ENCODE measurements at regions not wholly inside any gene's neighbourhood (a gene's known extent, or its start where the extent isn't known, plus 50 kb on each side); places are given as distances from the start of the nearest gene placed in this dataset.
A peak's percentile ranks its signal among the peaks of the same experiment; 100 is the strongest.
"Not testable (repeated sequence)": the region's sequence is repeated elsewhere in the genome, so short reads cannot be mapped to it uniquely, and the experiment has no call there.

DNA sequence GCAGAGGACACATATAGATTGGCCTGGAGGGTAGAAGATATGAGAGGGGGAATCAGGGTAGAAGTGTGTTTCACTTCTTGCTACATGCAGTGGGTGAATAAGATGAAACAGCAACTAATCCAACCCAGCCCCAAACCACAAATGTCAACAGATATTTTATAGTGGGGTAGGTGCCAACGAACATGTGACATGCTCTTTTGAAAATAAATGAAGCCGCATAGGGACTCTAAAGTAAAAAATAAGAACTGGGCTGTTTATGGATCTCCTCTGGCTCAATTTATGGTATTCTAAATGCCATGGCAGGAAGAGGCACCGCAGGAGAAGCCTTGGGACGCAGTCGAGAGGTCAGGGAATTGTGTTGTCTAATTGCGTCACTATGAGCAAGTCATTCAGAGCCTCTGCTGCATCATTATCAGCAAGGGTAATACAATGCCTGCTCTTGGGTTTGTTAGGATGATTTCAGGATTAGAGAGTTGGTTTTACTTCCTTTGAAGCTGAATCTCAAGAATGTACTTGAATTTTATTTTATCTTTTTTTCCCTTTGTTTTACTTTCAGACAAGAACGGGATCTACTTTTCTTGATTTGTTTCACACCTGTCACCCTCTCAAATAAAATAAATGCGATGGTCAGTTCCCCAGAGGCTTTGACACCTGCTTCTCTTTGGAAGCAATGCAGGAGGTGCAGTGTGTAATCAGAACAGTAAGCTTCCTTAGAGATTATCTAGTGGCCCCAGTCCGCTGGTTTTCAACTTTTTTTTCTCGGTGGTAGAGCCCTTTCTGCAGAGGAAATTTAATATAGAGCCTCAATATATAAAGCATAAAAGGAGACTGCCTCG is 375.6 kb upstream of the CLINT1 start:
- Mint-ChIP-seq H3K9me3 (no peaks in the 10 kb centered on the region), H3K36me3 (ENCODE audit: insufficient read depth) (no peaks in the 10 kb centered on the region), H3K4me3 (no peak overlapping the region), H3K4me1 (ENCODE audit: low read depth) (peaks cover 4% of the 10 kb centered on the region), H3K27me3 (ENCODE audit: low read depth) (no peaks in the 10 kb centered on the region)
- ATAC-seq (peak in 1 of 2 donors; percentile 48), DNase-seq (no peak)

DNA sequence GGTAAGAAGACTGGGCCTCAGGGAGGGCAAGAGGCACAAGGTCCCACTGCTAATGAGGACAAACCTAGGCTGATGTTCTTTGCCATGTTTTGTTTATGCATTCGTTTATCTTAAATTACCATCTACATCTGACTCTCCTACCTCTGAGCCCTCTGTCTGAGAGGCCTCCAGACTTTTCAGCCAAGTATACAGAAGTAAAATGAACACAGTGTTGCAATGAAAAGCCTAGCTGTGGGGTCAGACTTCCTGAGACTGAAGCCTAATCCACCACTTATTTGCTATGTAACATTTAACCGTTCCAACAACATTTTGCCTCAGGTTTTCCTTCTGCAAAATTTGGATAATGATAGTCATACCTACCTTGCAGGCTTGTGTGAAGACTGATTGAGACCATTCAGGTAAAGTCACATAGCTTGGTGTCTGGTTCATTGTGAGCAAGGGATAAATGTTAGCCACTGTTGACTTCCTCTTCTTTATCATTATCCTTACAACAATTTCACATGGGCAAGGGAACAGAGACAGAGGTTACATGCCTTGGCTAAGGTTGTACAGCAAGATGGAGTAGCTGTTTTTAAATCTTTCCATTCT is 374.9 kb upstream of the CLINT1 start:
- Mint-ChIP-seq H3K4me1 (ENCODE audit: low read depth) (peaks cover 4% of the 10 kb centered on the region), H3K27me3 (ENCODE audit: low read depth) (no peaks in the 10 kb centered on the region), H3K9me3 (no peaks in the 10 kb centered on the region), H3K36me3 (ENCODE audit: insufficient read depth) (no peaks in the 10 kb centered on the region), H3K4me3 (no peak overlapping the region)
- ATAC-seq (no peak), DNase-seq (no peak)

- H3K27me3 Mint-ChIP-seq (ENCODE audit: low read depth); H3K4me1 Mint-ChIP-seq (ENCODE audit: low read depth); ATAC-seq; H3K4me3 Mint-ChIP-seq; DNase-seq; H3K9me3 Mint-ChIP-seq; H3K36me3 Mint-ChIP-seq (ENCODE audit: insufficient read depth): not testable (repeated sequence)
Measured at GRCh38 chr5:158227314-158227713, 368.4 kb upstream of the CLINT1 start.

GRCh38 chr5:158226496-158226895 is 367.6 kb upstream of the CLINT1 start:
- ATAC-seq (no peak), DNase-seq (no peak)
- H3K9me3 Mint-ChIP-seq = no peaks in the 10 kb centered on the region
- H3K27me3 Mint-ChIP-seq (ENCODE audit: low read depth) = peaks cover 3% of the 10 kb centered on the region
- no peaks in the 10 kb centered on the region for H3K36me3 Mint-ChIP-seq (ENCODE audit: insufficient read depth)
- H3K4me1 Mint-ChIP-seq (ENCODE audit: low read depth) = no peaks in the 10 kb centered on the region
- no peak overlapping the region for H3K4me3 Mint-ChIP-seq

GRCh38 chr5:158224253-158224652 is 365.3 kb upstream of the CLINT1 start:
- Mint-ChIP-seq H3K9me3 (no peaks in the 10 kb centered on the region), H3K4me1 (ENCODE audit: low read depth) (no peaks in the 10 kb centered on the region), H3K4me3 (no peak overlapping the region), H3K36me3 (ENCODE audit: insufficient read depth) (no peaks in the 10 kb centered on the region), H3K27me3 (ENCODE audit: low read depth) (peaks cover 3% of the 10 kb centered on the region)
- DNase-seq = no peak
- no peak for ATAC-seq

GRCh38 chr5:158223054-158223600 is 364.2 kb upstream of the CLINT1 start:
- Mint-ChIP-seq H3K27me3 (ENCODE audit: low read depth) (no peaks in the 10 kb centered on the region), H3K4me3 (no peak overlapping the region), H3K4me1 (ENCODE audit: low read depth) (no peaks in the 10 kb centered on the region), H3K9me3 (no peaks in the 10 kb centered on the region), H3K36me3 (ENCODE audit: insufficient read depth) (no peaks in the 10 kb centered on the region)
- DNase-seq = no peak
- no peak for ATAC-seq

- ATAC-seq (no peak), DNase-seq (no peak)
- Mint-ChIP-seq H3K9me3 (no peaks in the 10 kb centered on the region), H3K4me3 (no peak overlapping the region), H3K36me3 (ENCODE audit: insufficient read depth) (no peaks in the 10 kb centered on the region), H3K4me1 (ENCODE audit: low read depth) (no peaks in the 10 kb centered on the region), H3K27me3 (ENCODE audit: low read depth) (peaks cover 2% of the 10 kb centered on the region)
Measured at GRCh38 chr5:158212917-158213316, 354.0 kb upstream of the CLINT1 start.

DNA sequence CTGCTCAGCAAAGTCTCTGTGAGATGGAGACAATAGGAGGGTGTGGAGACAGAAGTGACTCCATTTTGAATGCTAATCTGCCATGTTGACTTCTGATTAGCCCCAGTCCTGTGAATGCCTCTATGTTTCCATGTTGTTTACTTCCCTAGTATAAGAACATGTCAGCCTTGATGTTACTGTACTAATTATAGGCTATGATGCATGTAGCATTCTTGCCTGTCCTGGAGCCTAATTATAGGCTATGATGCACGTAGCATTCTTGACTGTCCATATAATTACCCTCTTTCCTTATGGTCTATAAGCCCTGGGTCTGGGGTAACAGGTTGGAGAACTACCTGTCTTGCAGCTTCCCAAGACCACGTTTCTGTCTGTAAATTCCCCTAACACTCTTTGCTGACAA is 353.3 kb upstream of the CLINT1 start:
- Mint-ChIP-seq H3K27me3 (ENCODE audit: low read depth) (peaks cover 2% of the 10 kb centered on the region), H3K4me3 (no peak overlapping the region), H3K36me3 (ENCODE audit: insufficient read depth) (no peaks in the 10 kb centered on the region), H3K9me3 (no peaks in the 10 kb centered on the region), H3K4me1 (ENCODE audit: low read depth) (no peaks in the 10 kb centered on the region)
- ATAC-seq = no peak
- no peak for DNase-seq

DNA sequence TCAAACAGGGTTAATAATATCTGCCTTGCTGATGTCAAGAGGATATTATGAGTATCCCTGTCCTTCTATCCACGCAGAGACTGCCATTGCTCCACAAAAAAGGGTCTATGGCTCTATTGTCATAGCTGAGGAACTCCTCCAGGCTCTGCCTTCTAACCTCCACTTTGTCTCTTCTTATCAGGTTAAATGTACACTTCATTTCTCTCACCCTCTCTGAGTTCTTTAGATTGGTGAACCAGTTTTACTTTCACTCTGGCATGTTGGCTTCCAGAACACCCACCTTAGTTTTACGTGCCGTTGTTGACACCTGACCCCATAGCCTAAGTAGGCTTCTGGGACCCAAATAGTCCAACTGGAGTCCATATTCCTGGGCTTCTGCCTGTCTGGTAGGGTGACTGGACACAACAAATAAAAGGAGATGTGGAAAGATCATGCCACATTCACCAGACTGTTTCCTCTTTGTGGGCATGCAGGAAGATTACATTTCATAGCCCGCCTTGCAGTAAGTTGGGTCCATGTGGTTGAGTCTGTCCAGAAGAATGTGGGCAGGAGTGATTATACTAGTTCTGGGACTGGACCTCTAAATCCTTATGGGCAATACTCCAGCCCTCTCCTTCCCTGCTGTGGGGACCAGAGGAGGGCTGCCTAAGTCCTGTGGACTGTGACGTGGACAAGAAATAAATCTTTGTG is 350.4 kb upstream of the CLINT1 start:
- peaks cover 2% of the 10 kb centered on the region for H3K27me3 Mint-ChIP-seq (ENCODE audit: low read depth)
- no peak overlapping the region for H3K4me3 Mint-ChIP-seq
- H3K4me1 Mint-ChIP-seq (ENCODE audit: low read depth) = no peaks in the 10 kb centered on the region
- ATAC-seq (no peak), DNase-seq (no peak)
- H3K36me3 Mint-ChIP-seq (ENCODE audit: insufficient read depth) = no peaks in the 10 kb centered on the region
- H3K9me3 Mint-ChIP-seq = no peaks in the 10 kb centered on the region

DNA sequence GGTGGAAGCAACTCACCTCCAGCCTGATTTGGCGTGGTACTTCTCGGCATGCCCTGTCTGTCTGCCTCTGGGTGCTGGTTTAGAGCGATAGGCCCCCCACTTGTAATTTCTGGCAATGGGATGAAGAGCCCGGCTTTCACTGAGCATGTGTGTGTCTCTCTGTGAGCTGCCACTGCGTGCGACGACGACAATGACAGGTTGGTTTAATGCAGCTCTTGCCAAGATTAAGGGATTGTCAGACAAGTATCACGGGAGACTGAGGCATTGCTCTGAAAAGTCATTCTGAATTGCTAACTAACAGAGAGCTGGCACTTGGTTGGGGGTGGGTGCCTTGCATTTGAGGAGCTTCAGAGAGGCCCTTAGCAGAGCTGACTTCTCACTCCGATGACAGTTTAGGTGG is 348.8 kb upstream of the CLINT1 start:
- ATAC-seq = no peak
- H3K27me3 Mint-ChIP-seq (ENCODE audit: low read depth) = peaks cover 2% of the 10 kb centered on the region
- H3K36me3 Mint-ChIP-seq (ENCODE audit: insufficient read depth) = no peaks in the 10 kb centered on the region
- no peaks in the 10 kb centered on the region for H3K9me3 Mint-ChIP-seq
- no peak for DNase-seq
- no peaks in the 10 kb centered on the region for H3K4me1 Mint-ChIP-seq (ENCODE audit: low read depth)
- H3K4me3 Mint-ChIP-seq = no peak overlapping the region

GRCh38 chr5:158205992-158206391 is 347.0 kb upstream of the CLINT1 start:
- DNase-seq (no peak), ATAC-seq (no peak)
- Mint-ChIP-seq H3K4me1 (ENCODE audit: low read depth) (no peaks in the 10 kb centered on the region), H3K27me3 (ENCODE audit: low read depth) (peaks cover 2% of the 10 kb centered on the region), H3K36me3 (ENCODE audit: insufficient read depth) (no peaks in the 10 kb centered on the region), H3K9me3 (no peaks in the 10 kb centered on the region), H3K4me3 (no peak overlapping the region)

DNA sequence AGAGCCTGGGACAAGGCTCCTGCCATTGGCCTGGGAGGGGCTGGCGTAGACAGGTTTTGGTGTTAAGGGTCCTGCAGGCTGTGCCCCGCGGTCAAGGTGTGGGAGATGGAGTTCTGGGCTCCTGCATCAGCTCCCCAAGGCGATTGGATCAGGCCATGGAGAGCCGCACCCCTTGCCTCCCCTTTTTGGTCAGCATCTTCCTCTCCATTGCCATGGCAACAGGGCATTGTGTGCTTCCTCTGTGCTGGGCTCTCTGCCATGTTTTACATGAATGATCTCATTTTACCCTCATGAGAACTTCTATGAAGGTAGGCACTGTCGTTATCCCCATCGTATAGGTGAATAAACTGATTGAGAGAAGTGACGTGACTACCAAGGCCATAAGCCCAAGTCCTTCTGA is 344.3 kb upstream of the CLINT1 start:
- DNase-seq = no peak
- Mint-ChIP-seq H3K36me3 (ENCODE audit: insufficient read depth) (no peaks in the 10 kb centered on the region), H3K27me3 (ENCODE audit: low read depth) (no peaks in the 10 kb centered on the region), H3K4me3 (no peak overlapping the region), H3K4me1 (ENCODE audit: low read depth) (peaks cover 1% of the 10 kb centered on the region), H3K9me3 (no peaks in the 10 kb centered on the region)
- ATAC-seq = no peak

DNA sequence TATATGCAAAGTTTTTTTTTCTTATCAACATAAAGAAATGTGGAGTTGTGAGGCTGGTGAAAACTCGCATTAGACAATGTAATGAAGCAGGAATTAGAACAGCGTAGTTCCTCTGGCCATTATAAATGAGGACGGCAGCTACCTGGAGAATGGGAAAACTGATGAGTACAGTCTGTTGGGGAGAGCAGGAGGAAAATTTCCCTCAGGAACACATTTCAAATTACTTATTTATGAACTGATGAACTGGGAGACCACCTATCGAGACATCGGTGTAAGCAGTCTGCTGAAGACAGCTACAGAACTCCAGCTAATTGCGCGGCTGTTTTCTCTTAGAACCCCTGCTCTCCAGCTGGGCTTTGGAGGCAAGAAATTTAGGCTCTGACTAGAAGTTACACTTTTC is 343.9 kb upstream of the CLINT1 start:
- DNase-seq = no peak
- Mint-ChIP-seq H3K27me3 (ENCODE audit: low read depth) (no peaks in the 10 kb centered on the region), H3K36me3 (ENCODE audit: insufficient read depth) (no peaks in the 10 kb centered on the region), H3K4me3 (no peak overlapping the region), H3K4me1 (ENCODE audit: low read depth) (peaks cover 1% of the 10 kb centered on the region), H3K9me3 (no peaks in the 10 kb centered on the region)
- no peak for ATAC-seq

- H3K27me3 Mint-ChIP-seq (ENCODE audit: low read depth) = no peaks in the 10 kb centered on the region
Measured at GRCh38 chr5:158200619-158201018, 341.7 kb upstream of the CLINT1 start.

More at GRCh38 chr5:158200619-158201018, 341.7 kb upstream of the CLINT1 start:
- no peaks in the 10 kb centered on the region for H3K9me3 Mint-ChIP-seq
- DNase-seq (no peak), ATAC-seq (no peak)
- no peaks in the 10 kb centered on the region for H3K36me3 Mint-ChIP-seq (ENCODE audit: insufficient read depth)
- no peak overlapping the region for H3K4me3 Mint-ChIP-seq
- peaks cover 1% of the 10 kb centered on the region for H3K4me1 Mint-ChIP-seq (ENCODE audit: low read depth)
